Fibroblast of lung (primary cell): ENCODE measurements at regions not wholly inside any gene's neighbourhood (a gene's known extent, or its start where the extent isn't known, plus 50 kb on each side); places are given as distances from the start of the nearest gene placed in this dataset.

Experiments
- DNase-seq, 2 donors: peaks; one replicate each; pipeline versions ENCODE4 v3.0.0 to v3.0.0-alpha.2; 2010; ENCODE audit warnings: low read depth in 2 of 2
- H2AFZ ChIP-seq: 2 replicates; pipeline ENCODE4 v1.5.1; 2012; ENCODE audit warnings: low read length, control low read depth, inconsistent platforms
- H3K27ac ChIP-seq: 2 replicates; pipeline ENCODE4 v1.5.1; 2011; ENCODE audit warnings: low read length, control low read depth; ENCODE audit not compliant: insufficient read depth
- H3K27me3 ChIP-seq: 2 replicates; pipeline ENCODE4 v1.5.1; 2011; ENCODE audit warnings: mild to moderate bottlenecking, low read length; ENCODE audit not compliant: control insufficient read depth, insufficient read depth
- H3K36me3 ChIP-seq: 2 replicates; pipeline ENCODE4 v1.5.1; 2011; ENCODE audit warnings: low read length; ENCODE audit not compliant: control insufficient read depth, insufficient read depth
- H3K4me1 ChIP-seq: 2 replicates; pipeline ENCODE4 v1.5.1; 2011; ENCODE audit warnings: low read length; ENCODE audit not compliant: control insufficient read depth, insufficient read depth; ENCODE audit errors: extremely low read depth
- H3K4me2 ChIP-seq: 2 replicates; pipeline ENCODE4 v1.5.1; 2011; ENCODE audit warnings: low read length, control low read depth; ENCODE audit not compliant: insufficient read depth; ENCODE audit errors: extremely low read depth
- H3K4me3 ChIP-seq, 4 experiments: fragments of 200-600 bp in 1 of 4; sonication (generic) in 1 of 4; replicated peaks in 1 of 4; 2 replicates each; pipeline ENCODE4 v1.5.1; 2011 to 2016; ENCODE audit warnings: low read length in 4 of 4, low read depth in 3 of 4, mild to moderate bottlenecking in 3 of 4, control low read depth in 2 of 4, inconsistent platforms in 1 of 4, mixed read lengths in 1 of 4; ENCODE audit not compliant: insufficient read depth in 1 of 4; ENCODE audit errors: control extremely low read depth in 1 of 4
- H3K79me2 ChIP-seq: 2 replicates; pipeline ENCODE4 v1.5.1; 2012; ENCODE audit warnings: mild to moderate bottlenecking, low read length, inconsistent platforms; ENCODE audit not compliant: control insufficient read depth, insufficient read depth
- H3K9ac ChIP-seq: 2 replicates; pipeline ENCODE4 v1.5.1; 2011; ENCODE audit warnings: mild to moderate bottlenecking, low read length, control low read depth; ENCODE audit not compliant: insufficient read depth
- H3K9me3 ChIP-seq: 2 replicates; pipeline ENCODE4 v1.5.1; 2012; ENCODE audit warnings: low read depth, low read length; ENCODE audit not compliant: control insufficient read depth, insufficient read depth
- H4K20me1 ChIP-seq: 2 replicates; pipeline ENCODE4 v1.5.1; 2011; ENCODE audit warnings: low read length; ENCODE audit not compliant: control insufficient read depth, insufficient read depth; ENCODE audit errors: extremely low read depth
- CTCF ChIP-seq, 2 donors: IDR thresholded peaks in 1 of 2; conservative IDR thresholded peaks in 1 of 2; 1 replicate in 1 of 2; 2 replicates in 1 of 2; pipeline ENCODE4 v1.5.1; 2011 to 2012; ENCODE audit warnings: low read length in 2 of 2, control low read depth in 1 of 2, inconsistent platforms in 1 of 2, low read depth in 1 of 2, mild to moderate bottlenecking in 1 of 2
- EZH2 ChIP-seq: IDR thresholded peaks from 2 replicates; pipeline ENCODE4 v1.5.1; 2012; ENCODE audit warnings: low read length, control low read depth, mild to moderate bottlenecking; ENCODE audit errors: missing control alignments

- no peak for TF ChIP-seq CTCF (conservative IDR thresholded peaks at IDR 0.05 in 1 of 2, IDR thresholded peaks at IDR 0.05 in 1 of 2; ENCODE audit: low read depth in 1 of 2, low read length in 2 of 2)
- TF ChIP-seq EZH2: no peak
- H3K36me3 ChIP-seq: no peaks in the 10 kb centered on the region
- no peaks in the 10 kb centered on the region for H3K79me2 ChIP-seq
- no peaks in the 10 kb centered on the region for H4K20me1 ChIP-seq
- no peak overlapping the region for H3K9ac ChIP-seq
- H3K9me3 ChIP-seq: no peaks in the 10 kb centered on the region
- DNase-seq: no peak
- H3K4me3 ChIP-seq: no peak overlapping the region
- H3K27me3 ChIP-seq: no peaks in the 10 kb centered on the region
- no peaks in the 10 kb centered on the region for H3K4me1 ChIP-seq
- no peak overlapping the region for H3K4me2 ChIP-seq
- H3K27ac ChIP-seq: no peak overlapping the region
- H2AFZ ChIP-seq: no peak overlapping the region
These were observed 235.3 kb downstream of the TACR3 start for GRCh38 chr4:103484521-103484920.

GRCh38 chr4:103482893-103483292, 236.9 kb downstream of the TACR3 start:
- Histone ChIP-seq H4K20me1 (no peaks in the 10 kb centered on the region), H3K27me3 (no peaks in the 10 kb centered on the region), H3K9me3 (no peaks in the 10 kb centered on the region), H3K9ac (no peak overlapping the region), H3K4me1 (no peaks in the 10 kb centered on the region), H3K27ac (no peak overlapping the region), H3K4me3 (no peak overlapping the region), H3K36me3 (no peaks in the 10 kb centered on the region), H3K4me2 (no peak overlapping the region), H2AFZ (no peak overlapping the region), H3K79me2 (no peaks in the 10 kb centered on the region)
- TF ChIP-seq EZH2: no peak
- no peak for TF ChIP-seq CTCF (conservative IDR thresholded peaks at IDR 0.05 in 1 of 2, IDR thresholded peaks at IDR 0.05 in 1 of 2; ENCODE audit: low read depth in 1 of 2, low read length in 2 of 2)
- DNase-seq: no peak

- Histone ChIP-seq H2AFZ (no peak overlapping the region), H3K4me3 (no peak overlapping the region), H3K9ac (no peak overlapping the region), H3K79me2 (no peaks in the 10 kb centered on the region), H4K20me1 (no peaks in the 10 kb centered on the region), H3K9me3 (no peaks in the 10 kb centered on the region), H3K27ac (no peak overlapping the region), H3K27me3 (no peaks in the 10 kb centered on the region), H3K4me2 (no peak overlapping the region), H3K4me1 (no peaks in the 10 kb centered on the region), H3K36me3 (no peaks in the 10 kb centered on the region)
- no peak for DNase-seq
- no peak for TF ChIP-seq EZH2
- no peak for TF ChIP-seq CTCF (conservative IDR thresholded peaks at IDR 0.05 in 1 of 2, IDR thresholded peaks at IDR 0.05 in 1 of 2; ENCODE audit: low read depth in 1 of 2, low read length in 2 of 2)
These were observed 237.3 kb downstream of the TACR3 start for GRCh38 chr4:103482471-103482870.
